HEK293 (cell line): ENCODE measurements at regions not wholly inside any gene's neighbourhood (a gene's known extent, or its start where the extent isn't known, plus 50 kb on each side); places are given as distances from the start of the nearest gene placed in this dataset.

Source experiments
- CTCF ChIA-PET: fragments of 350-600 bp; formaldehyde crosslinking; extraction: SDS; loops from one replicate; lab custom pipeline; 2021; ENCODE audit warnings: antibody characterized with exemption; lab: Yijun Ruan, JAX
- POLR2A ChIA-PET: fragments of 300-600 bp; formaldehyde crosslinking; extraction: SDS; loops from one replicate; lab custom pipeline; 2020; ENCODE audit warnings: antibody characterized with exemption, inconsistent platforms; lab: Yijun Ruan, JAX
- H3K27ac ChIP-seq: fragments of 200-500 bp; sonication (Bioruptor generic); 2 replicates; pipeline ENCODE4 v1.5.1; 2014; ENCODE audit warnings: low read depth, low read length, control low read depth, inconsistent platforms; ENCODE audit errors: extremely low read depth
- H3K36me3 ChIP-seq, 2 experiments: fragments of 200-500 bp in 1 of 2; sonication (Bioruptor generic) in 1 of 2; 1 replicate in 1 of 2; 2 replicates in 1 of 2; pipeline ENCODE4 v1.5.1; 2014 to 2017; ENCODE audit warnings: inconsistent platforms in 2 of 2, low read length in 2 of 2; ENCODE audit not compliant: control insufficient read depth in 2 of 2, insufficient read depth in 1 of 2
- H3K4me1 ChIP-seq: fragments of 200-500 bp; sonication (Bioruptor generic); 2 replicates; pipeline ENCODE4 v1.5.1; 2014; ENCODE audit warnings: mild to moderate bottlenecking, low read length, inconsistent platforms; ENCODE audit not compliant: control insufficient read depth, insufficient read depth
- H3K4me3 ChIP-seq: 2 replicates; pipeline ENCODE4 v1.5.1; 2011; ENCODE audit warnings: low read depth, mild to moderate bottlenecking, control low read depth, low read length, moderate library complexity
- H3K9me3 ChIP-seq: fragments of 200-500 bp; sonication (Bioruptor generic); 2 replicates; pipeline ENCODE4 v1.5.1; 2014; ENCODE audit warnings: low read depth, low read length, inconsistent platforms; ENCODE audit not compliant: control insufficient read depth, insufficient read depth
- KLF10 ChIP-seq: fragments of 450-650 bp; IDR thresholded peaks from 2 replicates; pipeline ENCODE4 v1.5.1; 2018; ENCODE audit warnings: missing biosample characterization, mild to moderate bottlenecking, missing genetic modification characterization
- MEIS1 ChIP-seq: sonication (generic); formaldehyde crosslinking; IDR thresholded peaks from 2 replicates; pipeline ENCODE4 v1.8.1; 2022; ENCODE audit warnings: missing genetic modification reagents, mild to moderate bottlenecking, borderline replicate concordance
- PATZ1 ChIP-seq: fragments of 450-650 bp; formaldehyde crosslinking; IDR thresholded peaks from 2 replicates; pipeline ENCODE4 v1.5.1; 2016; ENCODE audit warnings: missing biosample characterization, missing genetic modification characterization
- REST ChIP-seq: fragments of 450-650 bp; formaldehyde crosslinking; IDR thresholded peaks from 2 replicates; pipeline ENCODE4 v1.5.1; 2016; ENCODE audit warnings: missing biosample characterization, missing genetic modification characterization
- SCRT2 ChIP-seq: fragments of 450-650 bp; formaldehyde crosslinking; IDR thresholded peaks from 2 replicates; pipeline ENCODE4 v1.5.1; 2016; ENCODE audit warnings: missing biosample characterization, missing genetic modification characterization
- WT1 ChIP-seq: fragments of 450-650 bp; formaldehyde crosslinking; IDR thresholded peaks from 2 replicates; pipeline ENCODE4 v1.5.1; 2016; ENCODE audit warnings: missing biosample characterization, missing genetic modification characterization
- ZBTB1 ChIP-seq: fragments of 450-650 bp; formaldehyde crosslinking; IDR thresholded peaks from 2 replicates; pipeline ENCODE4 v1.5.1; 2016; ENCODE audit warnings: missing biosample characterization, missing genetic modification characterization
- ZBTB48 ChIP-seq: fragments of 450-650 bp; formaldehyde crosslinking; IDR thresholded peaks from 2 replicates; pipeline ENCODE4 v1.5.1; 2016; ENCODE audit warnings: missing biosample characterization, missing genetic modification characterization
- ZBTB49 ChIP-seq: fragments of 450-650 bp; formaldehyde crosslinking; IDR thresholded peaks from 2 replicates; pipeline ENCODE4 v1.5.1; 2016; ENCODE audit warnings: missing biosample characterization, missing genetic modification characterization, low read depth
- ZNF133 ChIP-seq: fragments of 450-650 bp; formaldehyde crosslinking; IDR thresholded peaks from 2 replicates; pipeline ENCODE4 v1.5.1; 2016; ENCODE audit warnings: missing biosample characterization, missing genetic modification characterization
- ZNF155 ChIP-seq: fragments of 450-650 bp; formaldehyde crosslinking; IDR thresholded peaks from 2 replicates; pipeline ENCODE4 v1.5.1; 2016; ENCODE audit warnings: missing biosample characterization, missing genetic modification characterization
- ZNF184 ChIP-seq: fragments of 450-650 bp; IDR thresholded peaks from 2 replicates; pipeline ENCODE4 v1.5.1; 2018; ENCODE audit warnings: missing biosample characterization, mild to moderate bottlenecking, missing genetic modification characterization
- ZNF292 ChIP-seq: fragments of 450-650 bp; formaldehyde crosslinking; IDR thresholded peaks from 2 replicates; pipeline ENCODE4 v1.5.1; 2016; ENCODE audit warnings: low read depth, missing biosample characterization, missing genetic modification characterization, borderline replicate concordance
- ZNF391 ChIP-seq: fragments of 450-650 bp; formaldehyde crosslinking; IDR thresholded peaks from 2 replicates; pipeline ENCODE4 v1.5.1; 2016; ENCODE audit warnings: low read depth, missing biosample characterization, missing genetic modification characterization, borderline replicate concordance
- ZNF394 ChIP-seq: fragments of 450-650 bp; formaldehyde crosslinking; IDR thresholded peaks from 2 replicates; pipeline ENCODE4 v1.5.1; 2016; ENCODE audit warnings: missing biosample characterization, missing genetic modification characterization, mild to moderate bottlenecking, moderate library complexity, borderline replicate concordance
- ZNF596 ChIP-seq: fragments of 450-650 bp; IDR thresholded peaks from 2 replicates; pipeline ENCODE4 v1.5.0; 2018; ENCODE audit warnings: missing biosample characterization, mild to moderate bottlenecking, missing genetic modification characterization, moderate library complexity
- ZNF629 ChIP-seq: fragments of 450-650 bp; formaldehyde crosslinking; IDR thresholded peaks from 2 replicates; pipeline ENCODE4 v1.5.1; 2017; ENCODE audit warnings: missing biosample characterization, missing genetic modification characterization
- ZNF677 ChIP-seq: fragments of 450-650 bp; IDR thresholded peaks from 2 replicates; pipeline ENCODE4 v1.5.0; 2018; ENCODE audit warnings: missing biosample characterization, mild to moderate bottlenecking, missing genetic modification characterization, moderate library complexity
- ZNF701 ChIP-seq: fragments of 450-650 bp; formaldehyde crosslinking; IDR thresholded peaks from 2 replicates; pipeline ENCODE4 v1.5.1; 2016; ENCODE audit warnings: missing biosample characterization, missing genetic modification characterization
- ZNF768 ChIP-seq: fragments of 450-650 bp; formaldehyde crosslinking; IDR thresholded peaks from 2 replicates; pipeline ENCODE4 v1.5.1; 2018; ENCODE audit warnings: missing biosample characterization, mild to moderate bottlenecking, missing genetic modification characterization
- ZSCAN18 ChIP-seq: fragments of 450-650 bp; formaldehyde crosslinking; IDR thresholded peaks from 2 replicates; pipeline ENCODE4 v1.5.1; 2016; ENCODE audit warnings: missing biosample characterization, missing genetic modification characterization

GRCh38 chr14:39857376-39858055 lies 425.3 kb upstream of the FBXO33 start:
- POLR2A ChIA-PET: no interaction called here
- Histone ChIP-seq H3K27ac (no peak overlapping the region), H3K36me3 (no peaks in the 10 kb centered on the region), H3K9me3 (no peaks in the 10 kb centered on the region), H3K4me3 (no peak overlapping the region), H3K4me1 (no peaks in the 10 kb centered on the region)
- TF ChIP-seq SCRT2 (tag by site-specific recombination) (no peak), ZNF155 (tag by site-specific recombination) (no peak), ZBTB1 (no peak), REST (no peak)
- CTCF ChIA-PET: interaction anchor here (0.6 to 0.7 kb wide), 2 partner anchors 313 to 875 kb away, joined by 3 read pairs; no protein-coding TSS in a partner anchor

- Histone ChIP-seq H3K36me3 (no peaks in the 10 kb centered on the region), H3K27ac (no peak overlapping the region), H3K4me1 (no peaks in the 10 kb centered on the region), H3K9me3 (no peaks in the 10 kb centered on the region), H3K4me3 (no peak overlapping the region)
- ChIA-PET CTCF (no interaction called here), POLR2A (no interaction called here)
- TF ChIP-seq ZNF184 (no peak), ZBTB49 (no peak), ZNF701 (no peak), WT1 (tag by site-specific recombination) (no peak), ZNF629 (no peak), ZNF391 (tag by site-specific recombination) (no peak), ZNF394 (tag by site-specific recombination) (no peak), KLF10 (tag by site-specific recombination) (no peak), ZNF133 (tag by site-specific recombination) (no peak), MEIS1 (CRISPR knock-in tag) (no peak), ZNF292 (tag by site-specific recombination) (no peak), ZNF596 (tag by site-specific recombination) (no peak), ZSCAN18 (tag by site-specific recombination) (no peak), ZNF768 (tag by site-specific recombination) (no peak), PATZ1 (tag by site-specific recombination) (no peak), ZNF677 (tag by site-specific recombination) (no peak), SCRT2 (tag by site-specific recombination) (no peak), ZBTB48 (tag by site-specific recombination) (no peak), ZNF155 (tag by site-specific recombination) (no peak)
These were observed 421.2 kb upstream of the FBXO33 start for GRCh38 chr14:39853441-39853840.
